ENCODE measurements at regions not wholly inside any gene's neighbourhood (a gene's known extent, or its start where the extent isn't known, plus 50 kb on each side); places are given as distances from the start of the nearest gene placed in this dataset.

DNA sequence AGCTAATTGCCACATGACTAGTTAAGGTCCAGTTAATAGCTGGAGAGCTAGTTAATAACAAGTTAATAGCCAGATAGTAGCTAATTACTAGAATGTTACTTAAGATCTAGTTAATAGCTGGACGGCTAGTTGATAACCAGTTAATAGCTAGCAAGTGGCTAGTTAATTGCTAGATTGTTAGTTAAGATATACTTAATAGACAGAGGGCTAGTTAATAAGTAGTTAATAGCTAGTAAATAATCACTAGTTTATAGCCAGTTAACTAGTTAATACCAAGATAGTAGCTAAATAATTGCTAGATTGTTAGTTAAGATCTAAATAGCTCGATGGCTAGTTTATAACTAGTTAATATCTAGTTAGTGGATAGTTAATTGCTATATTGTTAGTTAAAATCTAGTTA lies 632.6 kb upstream of the CT83 start:
- no peak for DNase-seq (ENCODE audit: low read depth)
- H3K4me3 ChIP-seq (ENCODE audit: low read depth, low read length): no peak overlapping the region
- TF ChIP-seq, protein P1, sequence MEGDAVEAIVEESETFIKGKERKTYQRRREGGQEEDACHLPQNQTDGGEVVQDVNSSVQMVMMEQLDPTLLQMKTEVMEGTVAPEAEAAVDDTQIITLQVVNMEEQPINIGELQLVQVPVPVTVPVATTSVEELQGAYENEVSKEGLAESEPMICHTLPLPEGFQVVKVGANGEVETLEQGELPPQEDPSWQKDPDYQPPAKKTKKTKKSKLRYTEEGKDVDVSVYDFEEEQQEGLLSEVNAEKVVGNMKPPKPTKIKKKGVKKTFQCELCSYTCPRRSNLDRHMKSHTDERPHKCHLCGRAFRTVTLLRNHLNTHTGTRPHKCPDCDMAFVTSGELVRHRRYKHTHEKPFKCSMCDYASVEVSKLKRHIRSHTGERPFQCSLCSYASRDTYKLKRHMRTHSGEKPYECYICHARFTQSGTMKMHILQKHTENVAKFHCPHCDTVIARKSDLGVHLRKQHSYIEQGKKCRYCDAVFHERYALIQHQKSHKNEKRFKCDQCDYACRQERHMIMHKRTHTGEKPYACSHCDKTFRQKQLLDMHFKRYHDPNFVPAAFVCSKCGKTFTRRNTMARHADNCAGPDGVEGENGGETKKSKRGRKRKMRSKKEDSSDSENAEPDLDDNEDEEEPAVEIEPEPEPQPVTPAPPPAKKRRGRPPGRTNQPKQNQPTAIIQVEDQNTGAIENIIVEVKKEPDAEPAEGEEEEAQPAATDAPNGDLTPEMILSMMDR (IDR thresholded peaks at IDR 0.05; ENCODE audit: control insufficient read depth, extremely low read depth, insufficient read depth): no peak

DNA sequence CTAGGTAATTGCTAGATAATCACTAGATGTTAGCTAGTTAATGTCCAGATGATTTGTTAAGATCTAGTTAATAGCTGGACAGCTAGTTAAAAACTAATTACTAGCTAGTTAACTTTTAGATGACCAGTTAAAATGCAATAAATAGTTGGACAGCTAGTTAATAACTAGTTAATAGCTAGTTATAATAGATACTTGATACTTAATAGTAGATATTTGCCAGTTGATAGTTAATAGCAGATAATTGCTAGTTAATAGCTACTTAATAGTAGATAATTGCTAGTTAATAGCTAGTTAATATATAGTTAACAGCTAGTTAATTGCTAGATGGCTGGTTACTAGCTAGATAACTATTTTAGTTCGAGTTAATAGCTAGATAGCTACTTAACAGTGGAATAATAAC lies 631.4 kb upstream of the CT83 start:
- DNase-seq (ENCODE audit: low read depth): no peak
- H3K4me3 ChIP-seq (ENCODE audit: low read depth, low read length): no peak overlapping the region
- TF ChIP-seq, protein P1 (IDR thresholded peaks at IDR 0.05; ENCODE audit: control insufficient read depth, extremely low read depth, insufficient read depth): no peak

DNA sequence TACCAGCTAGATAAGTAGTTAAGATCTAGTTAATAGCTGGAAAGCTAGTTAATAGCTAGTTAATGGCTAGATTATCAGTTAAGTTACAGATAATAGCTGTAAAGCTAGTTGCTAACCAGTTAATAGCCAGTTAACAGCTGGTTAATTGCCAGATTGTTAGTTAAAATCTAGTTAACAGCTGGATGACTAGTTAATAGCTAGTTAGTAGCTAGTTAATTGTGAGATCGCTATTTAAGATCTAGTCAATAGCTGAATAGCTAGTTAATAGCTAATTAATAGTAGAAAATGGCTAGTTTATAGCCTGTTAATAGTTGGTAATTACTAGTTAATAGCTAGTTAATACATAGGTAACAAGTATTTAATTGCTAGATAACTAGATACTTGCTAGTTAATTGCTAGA lies 630.5 kb upstream of the CT83 start:
- no peak for DNase-seq (ENCODE audit: low read depth)
- TF ChIP-seq, protein P1 (IDR thresholded peaks at IDR 0.05; ENCODE audit: control insufficient read depth, extremely low read depth, insufficient read depth): no peak
- no peak overlapping the region for H3K4me3 ChIP-seq (ENCODE audit: low read depth, low read length)

DNA sequence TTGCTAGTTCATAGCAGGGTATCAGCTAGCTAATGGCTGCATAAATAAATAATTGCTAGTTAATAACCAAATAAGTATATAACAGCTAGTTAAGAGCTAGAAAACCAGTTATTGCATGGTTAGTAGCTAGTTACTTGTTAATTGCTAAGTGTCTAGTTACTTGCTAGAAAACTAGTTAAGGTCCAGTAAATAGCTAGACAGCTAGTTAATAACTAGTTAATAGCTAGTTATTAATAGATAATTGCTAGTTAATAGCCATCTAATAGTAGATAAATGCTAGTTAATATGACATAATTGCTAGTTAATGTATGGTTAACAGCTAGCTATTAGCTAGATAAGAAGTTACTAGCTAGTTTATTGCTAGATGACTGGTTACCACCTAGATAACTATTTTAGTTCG lies 629.9 kb upstream of the CT83 start:
- TF ChIP-seq, protein P1 (IDR thresholded peaks at IDR 0.05; ENCODE audit: control insufficient read depth, extremely low read depth, insufficient read depth): no peak
- H3K4me3 ChIP-seq (ENCODE audit: low read depth, low read length): no peak overlapping the region
- no peak for DNase-seq (ENCODE audit: low read depth)

DNA sequence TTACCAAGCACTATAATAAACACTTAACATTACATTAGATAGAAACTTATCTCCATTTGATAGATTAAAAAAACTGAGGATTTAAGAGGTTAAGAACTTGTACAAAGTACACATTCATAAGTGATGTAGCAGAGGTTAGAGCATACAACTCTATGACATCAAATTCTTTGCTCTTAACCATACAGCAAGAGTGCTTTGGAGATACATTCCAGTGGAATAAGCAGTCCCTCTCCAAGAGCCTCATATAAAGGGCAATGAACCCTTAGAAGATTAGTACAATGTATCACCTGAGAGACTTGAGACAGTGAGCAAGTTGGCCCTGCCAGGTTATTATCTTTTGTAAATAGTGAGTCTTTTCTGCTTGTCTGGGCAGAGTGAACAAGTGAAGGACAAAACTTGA lies 600.4 kb upstream of the CT83 start:
- no peak overlapping the region for H3K4me3 ChIP-seq (ENCODE audit: low read depth, low read length)
- TF ChIP-seq, protein P1 (IDR thresholded peaks at IDR 0.05; ENCODE audit: control insufficient read depth, extremely low read depth, insufficient read depth): no peak
- no peak for DNase-seq (ENCODE audit: low read depth)

DNA sequence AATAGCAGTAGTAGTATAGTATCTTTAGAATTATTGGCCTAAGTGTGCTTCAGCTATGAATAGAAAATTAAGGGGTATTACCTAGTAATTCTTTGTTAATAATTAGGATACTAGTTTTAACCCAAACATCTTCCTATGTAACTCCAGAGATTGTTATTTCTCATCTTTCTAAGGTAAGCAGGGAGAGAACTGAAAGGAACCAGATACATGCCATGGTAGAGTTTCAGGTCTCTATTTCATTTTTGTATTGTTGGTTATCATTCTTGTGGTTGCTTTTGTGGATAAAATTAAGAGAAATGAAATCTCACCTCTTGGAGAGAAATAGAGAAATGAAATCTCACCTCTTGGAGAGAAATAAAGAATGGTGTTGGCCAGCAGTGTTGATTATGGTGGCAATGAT lies 597.1 kb upstream of the CT83 start:
- H3K4me3 ChIP-seq (ENCODE audit: low read depth, low read length): no peak overlapping the region
- TF ChIP-seq, protein P1 (IDR thresholded peaks at IDR 0.05; ENCODE audit: control insufficient read depth, extremely low read depth, insufficient read depth): no peak
- no peak for DNase-seq (ENCODE audit: low read depth)

DNA sequence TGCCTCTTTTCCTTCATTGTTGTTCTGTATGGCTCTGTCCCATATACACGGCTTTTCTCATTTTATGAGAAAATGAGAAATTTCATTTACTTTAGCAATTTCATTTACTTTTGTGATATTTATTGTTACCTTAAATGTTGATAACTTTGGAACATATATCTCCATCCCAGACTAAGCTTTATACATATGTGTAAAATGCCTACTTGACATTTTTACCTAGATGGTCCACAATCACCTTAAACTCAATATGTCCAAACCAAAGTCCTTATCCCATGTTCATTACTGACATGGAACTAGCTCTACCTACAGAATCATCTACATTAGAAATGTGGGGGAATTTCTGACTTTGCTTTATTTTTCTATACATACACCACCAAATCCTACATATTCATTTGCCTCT lies 590.5 kb upstream of the CT83 start:
- DNase-seq (ENCODE audit: low read depth): no peak
- H3K4me3 ChIP-seq (ENCODE audit: low read depth, low read length): no peak overlapping the region
- TF ChIP-seq, protein P1 (IDR thresholded peaks at IDR 0.05; ENCODE audit: control insufficient read depth, extremely low read depth, insufficient read depth): no peak

All from LNCaP clone FGC (cell line).